Gastrocnemius medialis (tissue), 4 donors: ENCODE measurements at regions not wholly inside any gene's neighbourhood (a gene's known extent, or its start where the extent isn't known, plus 50 kb on each side); places are given as distances from the start of the nearest gene placed in this dataset.

Experiments used
- CTCF ChIP-seq, 5 experiments: fragments of 450-650 bp in 3 of 5; fragments of 200-600 bp in 2 of 5; sonication (generic) in 2 of 5; IDR thresholded peaks in 4 of 5; conservative IDR thresholded peaks in 1 of 5; 1 replicate in 4 of 5; 2 replicates in 1 of 5; pipeline ENCODE4 v1.5.1; 2016 to 2019; ENCODE audit warnings: antibody characterized with exemption in 5 of 5, mild to moderate bottlenecking in 3 of 5, moderate library complexity in 3 of 5
- POLR2A ChIP-seq, 2 donors: fragments of 450-650 bp; IDR thresholded peaks; one replicate each; pipeline ENCODE4 v1.6.1; 2017; ENCODE audit warnings: antibody characterized with exemption in 2 of 2, mild to moderate bottlenecking in 2 of 2, moderate library complexity in 2 of 2

DNA sequence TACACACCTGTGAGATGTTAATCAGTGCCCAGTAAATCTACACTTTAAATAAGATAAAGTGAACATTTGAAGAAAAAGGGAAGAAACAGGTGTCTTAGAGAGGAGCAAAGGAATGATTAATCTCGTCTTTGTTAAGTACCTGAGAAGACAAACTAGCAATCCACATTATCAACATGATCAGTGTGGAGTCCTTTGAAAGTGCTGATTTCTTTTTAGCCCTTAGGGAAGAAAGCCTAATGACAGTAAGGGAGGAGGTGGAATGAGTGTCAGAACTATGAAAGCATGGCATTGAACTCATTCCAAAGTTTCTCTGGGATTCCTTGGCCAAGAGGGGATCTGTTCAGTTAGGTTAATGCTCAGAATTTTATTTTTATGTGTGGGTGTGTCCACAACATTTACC is 1109.0 kb upstream of the ACO1 start:
- no peak for TF ChIP-seq CTCF (IDR thresholded peaks at IDR 0.05 in 4 of 5, conservative IDR thresholded peaks at IDR 0.05 in 1 of 5)
- no peak for TF ChIP-seq POLR2A (IDR thresholded peaks at IDR 0.05)
